ENCODE measurements at regions not wholly inside any gene's neighbourhood (a gene's known extent, or its start where the extent isn't known, plus 50 kb on each side); places are given as distances from the start of the nearest gene placed in this dataset.

DNA sequence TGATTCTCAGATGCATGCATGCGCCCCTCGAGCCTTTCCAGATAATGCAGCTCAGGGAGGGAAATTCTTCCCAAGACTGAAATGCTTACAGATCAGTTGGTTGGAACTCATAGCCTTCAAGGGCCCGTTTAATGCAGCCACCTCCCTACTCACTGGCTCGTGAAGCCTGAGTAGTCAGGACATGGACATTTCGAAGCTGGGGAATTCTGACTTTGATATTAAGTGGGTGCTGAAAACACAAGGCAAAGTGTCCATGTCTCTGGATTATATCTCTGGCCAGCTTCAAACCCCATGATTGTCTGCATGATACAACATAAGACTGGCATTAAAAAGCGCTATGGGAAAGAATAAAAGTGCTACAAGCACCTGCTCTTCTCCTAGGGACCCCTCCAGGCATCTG lies 207.5 kb downstream of the HERPUD2 start:
- H3K4me2 ChIP-seq (ENCODE audit: control insufficient read depth, insufficient read depth): no peak overlapping the region
- no peaks in the 10 kb centered on the region for H4K20me1 ChIP-seq (ENCODE audit: control insufficient read depth, insufficient read depth)
- DNase-seq (ENCODE audit: low read depth, low spot score): no peak
- ChIA-PET SMC1A (ENCODE audit: uncharacterized antibody, unreplicated experiment) (no interaction called here), CTCF (interaction anchor here (0.9 kb wide), 1 partner anchor 136 kb away, joined by 3 read pairs; no protein-coding TSS in a partner anchor), POLR2A (no interaction called here), RAD21 (ENCODE audit: unreplicated experiment) (no interaction called here)
- ATAC-seq: no peak
- FAIRE-seq: no peak
- WGBS (ENCODE audit: insufficient coverage, insufficient replicate concordance, low lambda C conversion rate, missing lambda C conversion rate): 13% methylated on average over 6 of the region's 6 CpGs
- H3K9ac ChIP-seq (ENCODE audit: control insufficient read depth, insufficient read depth, low read length): no peak overlapping the region
- H3K27me3 ChIP-seq (replicated peaks in 1 of 2; ENCODE audit: control insufficient read depth in 2 of 2, insufficient read depth in 2 of 2, low read length in 1 of 2): no peaks in the 10 kb centered on the region; a peak in 2 of 4 replicates
- no peak for TF ChIP-seq BACH1 (IDR thresholded peaks at IDR 0.05; ENCODE audit: borderline replicate concordance)
- no peak for TF ChIP-seq SUZ12 (IDR thresholded peaks at IDR 0.05; ENCODE audit: unreplicated experiment)
- TF ChIP-seq, protein P1, sequence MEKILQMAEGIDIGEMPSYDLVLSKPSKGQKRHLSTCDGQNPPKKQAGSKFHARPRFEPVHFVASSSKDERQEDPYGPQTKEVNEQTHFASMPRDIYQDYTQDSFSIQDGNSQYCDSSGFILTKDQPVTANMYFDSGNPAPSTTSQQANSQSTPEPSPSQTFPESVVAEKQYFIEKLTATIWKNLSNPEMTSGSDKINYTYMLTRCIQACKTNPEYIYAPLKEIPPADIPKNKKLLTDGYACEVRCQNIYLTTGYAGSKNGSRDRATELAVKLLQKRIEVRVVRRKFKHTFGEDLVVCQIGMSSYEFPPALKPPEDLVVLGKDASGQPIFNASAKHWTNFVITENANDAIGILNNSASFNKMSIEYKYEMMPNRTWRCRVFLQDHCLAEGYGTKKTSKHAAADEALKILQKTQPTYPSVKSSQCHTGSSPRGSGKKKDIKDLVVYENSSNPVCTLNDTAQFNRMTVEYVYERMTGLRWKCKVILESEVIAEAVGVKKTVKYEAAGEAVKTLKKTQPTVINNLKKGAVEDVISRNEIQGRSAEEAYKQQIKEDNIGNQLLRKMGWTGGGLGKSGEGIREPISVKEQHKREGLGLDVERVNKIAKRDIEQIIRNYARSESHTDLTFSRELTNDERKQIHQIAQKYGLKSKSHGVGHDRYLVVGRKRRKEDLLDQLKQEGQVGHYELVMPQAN (conservative IDR thresholded peaks at IDR 0.05): no peak
- H3K27ac ChIP-seq (ENCODE audit: control insufficient read depth, insufficient read depth): no peak overlapping the region
- H3K4me1 ChIP-seq (ENCODE audit: control insufficient read depth, insufficient read depth, low read length): no peaks in the 10 kb centered on the region
- no peaks in the 10 kb centered on the region for H3K79me2 ChIP-seq (ENCODE audit: control insufficient read depth, insufficient read depth, low read length)
- no peak overlapping the region for H3K4me3 ChIP-seq
- no peak overlapping the region for H2AFZ ChIP-seq (ENCODE audit: control insufficient read depth, low read depth, low read length)
- intact Hi-C loops (cut with micrococcal nuclease; ENCODE audit: unreplicated experiment): no loop called here
- in situ Hi-C loops (cut with MboI): no loop called here
- BruUV-seq (replicated peaks): no TSS peak
- no peaks in the 10 kb centered on the region for H3K36me3 ChIP-seq (ENCODE audit: control insufficient read depth in 2 of 2, insufficient read depth in 2 of 2, low read length in 1 of 2)
- no peaks in the 10 kb centered on the region for H3K9me3 ChIP-seq (replicated peaks; ENCODE audit: control insufficient read depth, insufficient read depth, low read length)

DNA sequence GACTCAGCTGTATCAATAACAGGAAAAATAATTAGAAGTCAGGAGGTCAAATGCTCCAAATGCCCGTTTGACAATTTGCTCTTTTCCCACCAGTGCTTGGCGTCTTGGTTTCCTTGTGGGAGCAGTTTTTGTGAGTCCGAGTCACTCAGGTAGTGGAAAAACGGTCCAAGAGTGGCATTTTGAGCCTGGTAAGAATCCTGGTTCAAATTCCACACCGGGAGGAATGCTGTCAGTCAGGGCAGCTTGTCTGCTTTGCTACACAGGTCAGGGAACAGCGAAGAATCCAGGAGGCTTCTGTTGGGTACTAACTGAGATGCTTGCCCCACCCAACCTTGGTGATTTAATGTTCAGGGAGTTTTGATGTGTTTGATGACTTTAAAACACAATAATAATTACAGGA lies 209.5 kb downstream of the HERPUD2 start:
- RAD21 ChIA-PET (ENCODE audit: unreplicated experiment): no interaction called here
- Histone ChIP-seq H3K27ac (ENCODE audit: control insufficient read depth, insufficient read depth) (no peak overlapping the region), H2AFZ (ENCODE audit: control insufficient read depth, low read depth, low read length) (no peak overlapping the region), H3K9me3 (replicated peaks; ENCODE audit: control insufficient read depth, insufficient read depth, low read length) (no peaks in the 10 kb centered on the region), H3K36me3 (ENCODE audit: control insufficient read depth in 2 of 2, insufficient read depth in 2 of 2, low read length in 1 of 2) (no peaks in the 10 kb centered on the region), H4K20me1 (ENCODE audit: control insufficient read depth, insufficient read depth) (no peaks in the 10 kb centered on the region), H3K4me1 (ENCODE audit: control insufficient read depth, insufficient read depth, low read length) (no peaks in the 10 kb centered on the region), H3K4me3 (no peak overlapping the region), H3K9ac (ENCODE audit: control insufficient read depth, insufficient read depth, low read length) (no peak overlapping the region), H3K4me2 (ENCODE audit: control insufficient read depth, insufficient read depth) (no peak overlapping the region), H3K79me2 (ENCODE audit: control insufficient read depth, insufficient read depth, low read length) (no peaks in the 10 kb centered on the region), H3K27me3 (replicated peaks in 1 of 2; ENCODE audit: control insufficient read depth in 2 of 2, insufficient read depth in 2 of 2, low read length in 1 of 2) (no peaks in the 10 kb centered on the region; a peak in 1 of 4 replicates)
- SMC1A ChIA-PET (ENCODE audit: uncharacterized antibody, unreplicated experiment): interaction anchor here (0.9 kb wide), 1 partner anchor 9 kb away, joined by 3 read pairs; no protein-coding TSS in a partner anchor
- in situ Hi-C loops (cut with MboI) (no loop called here), intact Hi-C loops (cut with micrococcal nuclease; ENCODE audit: unreplicated experiment) (no loop called here)
- 12% methylated on average over 6 of the region's 6 CpGs for WGBS (ENCODE audit: insufficient coverage, insufficient replicate concordance, low lambda C conversion rate, missing lambda C conversion rate)
- ATAC-seq (no peak), DNase-seq (ENCODE audit: low read depth, low spot score) (no peak), FAIRE-seq (no peak)
- BruUV-seq (replicated peaks): no TSS peak
- no peak for TF ChIP-seq FOXM1 (IDR thresholded peaks at IDR 0.05; ENCODE audit: low read depth, low read length)
- TF ChIP-seq SUZ12 (IDR thresholded peaks at IDR 0.05; ENCODE audit: unreplicated experiment): no peak
- no peak for TF ChIP-seq CHD2 (IDR thresholded peaks at IDR 0.05; ENCODE audit: borderline replicate concordance, low read depth, low read length)
- no peak for TF ChIP-seq PML (IDR thresholded peaks at IDR 0.05; ENCODE audit: low read length)
- TF ChIP-seq BCL11A (IDR thresholded peaks at IDR 0.05; ENCODE audit: low read depth, low read length): no peak
- no peak for TF ChIP-seq EGR1 (IDR thresholded peaks at IDR 0.05; ENCODE audit: borderline replicate concordance in 1 of 2, low read depth in 2 of 2, low read length in 2 of 2)
- no peak for TF ChIP-seq SPI1 (IDR thresholded peaks at IDR 0.05; ENCODE audit: borderline replicate concordance, insufficient read depth, low read depth, low read length)
- no peak for TF ChIP-seq ZZZ3 (IDR thresholded peaks at IDR 0.05; ENCODE audit: control insufficient read depth, insufficient read length, low read depth)
- TF ChIP-seq RFX5 (IDR thresholded peaks at IDR 0.05; ENCODE audit: low read depth, low read length): no peak
- no peak for TF ChIP-seq SMARCA5 (IDR thresholded peaks at IDR 0.05)
- TF ChIP-seq, protein P2, sequence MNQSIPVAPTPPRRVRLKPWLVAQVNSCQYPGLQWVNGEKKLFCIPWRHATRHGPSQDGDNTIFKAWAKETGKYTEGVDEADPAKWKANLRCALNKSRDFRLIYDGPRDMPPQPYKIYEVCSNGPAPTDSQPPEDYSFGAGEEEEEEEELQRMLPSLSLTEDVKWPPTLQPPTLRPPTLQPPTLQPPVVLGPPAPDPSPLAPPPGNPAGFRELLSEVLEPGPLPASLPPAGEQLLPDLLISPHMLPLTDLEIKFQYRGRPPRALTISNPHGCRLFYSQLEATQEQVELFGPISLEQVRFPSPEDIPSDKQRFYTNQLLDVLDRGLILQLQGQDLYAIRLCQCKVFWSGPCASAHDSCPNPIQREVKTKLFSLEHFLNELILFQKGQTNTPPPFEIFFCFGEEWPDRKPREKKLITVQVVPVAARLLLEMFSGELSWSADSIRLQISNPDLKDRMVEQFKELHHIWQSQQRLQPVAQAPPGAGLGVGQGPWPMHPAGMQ (IDR thresholded peaks at IDR 0.05; ENCODE audit: borderline replicate concordance): no peak
- POLR2A ChIA-PET: no interaction called here
- CTCF ChIA-PET: no interaction called here

Data from GM12878 (cell line).